ENCODE measurements at regions not wholly inside any gene's neighbourhood (a gene's known extent, or its start where the extent isn't known, plus 50 kb on each side); places are given as distances from the start of the nearest gene placed in this dataset.

DNA sequence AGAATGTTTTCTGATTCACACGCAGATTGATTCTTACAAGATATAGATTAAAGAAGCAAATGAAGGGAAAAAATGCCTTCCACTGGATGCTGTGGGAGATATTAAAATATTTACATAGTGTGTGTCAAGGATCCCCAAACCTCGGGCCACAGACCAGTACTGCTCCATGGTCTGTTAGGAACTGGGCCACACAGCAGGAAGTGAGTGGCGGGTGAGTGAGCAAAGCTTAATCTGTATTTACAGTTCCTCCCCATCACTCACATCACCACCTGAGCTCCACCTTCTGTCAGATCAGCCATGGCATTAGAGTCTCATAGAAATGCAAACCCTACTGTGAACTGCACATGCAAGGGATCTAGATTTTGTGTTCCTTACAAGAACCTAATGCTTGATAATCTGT, 552.6 kb upstream of the GOLIM4 start:
- TF ChIP-seq RAD21 (IDR thresholded peaks at IDR 0.05; ENCODE audit: low read depth) (no peak), ELF1 (IDR thresholded peaks at IDR 0.05; ENCODE audit: borderline replicate concordance, low read depth) (no peak), CTCF (IDR thresholded peaks at IDR 0.05 in 2 of 3, conservative IDR thresholded peaks at IDR 0.05 in 1 of 3; ENCODE audit: borderline replicate concordance in 1 of 3, insufficient read depth in 1 of 3, low read depth in 2 of 3, low read length in 2 of 3) (no peak), POLR2A (IDR thresholded peaks at IDR 0.05; ENCODE audit: borderline replicate concordance, extremely low read depth, insufficient read depth, insufficient read length) (no peak), SIN3A (IDR thresholded peaks at IDR 0.05; ENCODE audit: low read depth) (no peak), EZH2 (IDR thresholded peaks at IDR 0.05) (no peak), JUND (IDR thresholded peaks at IDR 0.05) (no peak), YY1 (IDR thresholded peaks at IDR 0.05; ENCODE audit: extremely low read depth, insufficient replicate concordance, low read depth, low read length) (no peak), SP1 (IDR thresholded peaks at IDR 0.05; ENCODE audit: low read depth) (no peak)
